ENCODE measurements at regions not wholly inside any gene's neighbourhood (a gene's known extent, or its start where the extent isn't known, plus 50 kb on each side); places are given as distances from the start of the nearest gene placed in this dataset.

DNA sequence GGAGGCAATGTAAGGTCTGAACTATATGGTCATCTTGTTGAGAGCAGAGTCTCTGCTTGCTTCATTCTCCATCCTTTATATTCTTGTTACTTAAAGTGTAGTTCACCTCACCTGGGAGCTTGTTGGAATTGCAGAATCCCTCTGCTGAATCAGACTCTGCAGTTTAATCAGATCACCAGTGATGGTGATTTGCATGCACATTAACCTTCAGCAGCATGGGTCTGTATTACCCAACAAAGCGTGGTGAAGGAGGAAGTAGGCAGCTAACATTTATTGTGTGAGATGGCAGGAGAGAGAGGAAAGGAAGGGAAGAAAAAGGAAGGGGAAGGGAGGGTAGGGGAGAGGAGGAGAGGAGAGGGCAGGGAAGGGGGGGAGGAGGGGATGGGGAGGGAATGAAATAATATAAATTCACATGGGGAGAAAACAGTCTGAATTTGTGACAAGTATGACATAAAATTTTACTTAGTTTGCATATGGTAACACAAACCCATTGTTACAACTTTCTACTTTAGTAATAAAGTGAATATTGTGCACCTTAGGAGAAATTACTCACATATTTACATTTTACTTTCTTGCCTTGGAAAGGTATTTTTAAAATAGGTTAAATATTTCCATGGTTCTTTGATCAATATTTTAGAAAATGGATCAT, 740.7 kb downstream of the DHX35 start:
- DNase-seq (ENCODE audit: low spot score in 2 of 2), result no peak
- 67 to 82% methylated on average over 1 of the region's 1 CpG for whole genome bisulfite sequencing, 2 donors
- no peak overlapping the region for H3K4me3 ChIP-seq
- no peaks in the 10 kb centered on the region for H3K9me3 ChIP-seq
- H3K27ac ChIP-seq, result no peak overlapping the region
- TF ChIP-seq EP300 (IDR thresholded peaks at IDR 0.05), result no peak
- TF ChIP-seq POLR2A (IDR thresholded peaks at IDR 0.05), result no peak
- TF ChIP-seq CTCF (IDR thresholded peaks at IDR 0.05), result no peak
- H3K4me1 ChIP-seq, result peaks cover 0 to 28% (median 0%) of the 10 kb centered on the region in 4 donors
- no peaks in the 10 kb centered on the region for H3K27me3 ChIP-seq
- H3K36me3 ChIP-seq, result no peaks in the 10 kb centered on the region

- H3K4me1 ChIP-seq, result peaks cover 0 to 23% (median 0%) of the 10 kb centered on the region in 4 donors
- no peak overlapping the region for H3K27ac ChIP-seq
- TF ChIP-seq POLR2A (IDR thresholded peaks at IDR 0.05) (no peak), EP300 (IDR thresholded peaks at IDR 0.05) (no peak), CTCF (IDR thresholded peaks at IDR 0.05) (no peak)
- WGBS, 2 donors, result 90 to 92% methylated on average over 3 of the region's 3 CpGs
- H3K4me3 ChIP-seq, result no peak overlapping the region
- no peaks in the 10 kb centered on the region for H3K36me3 ChIP-seq
- no peaks in the 10 kb centered on the region for H3K9me3 ChIP-seq
- no peaks in the 10 kb centered on the region for H3K27me3 ChIP-seq
- DNase-seq (ENCODE audit: low spot score in 2 of 2), result no peak
These were observed 738.4 kb downstream of the DHX35 start for GRCh38 chr20:39700528-39700927.

- TF ChIP-seq POLR2A (IDR thresholded peaks at IDR 0.05) (no peak), CTCF (IDR thresholded peaks at IDR 0.05) (no peak), EP300 (IDR thresholded peaks at IDR 0.05) (no peak)
- Histone ChIP-seq H3K4me1 (peaks cover 0 to 16% (median 0%) of the 10 kb centered on the region in 4 donors), H3K9me3 (no peaks in the 10 kb centered on the region), H3K36me3 (no peaks in the 10 kb centered on the region), H3K27me3 (no peaks in the 10 kb centered on the region), H3K27ac (no peak overlapping the region), H3K4me3 (no peak overlapping the region)
- 28% methylated on average over 2 of the region's 2 CpGs for WGBS, 2 donors
- DNase-seq (ENCODE audit: low spot score in 2 of 2), result no peak
These were observed 737.1 kb downstream of the DHX35 start for GRCh38 chr20:39699166-39699725.

GRCh38 chr20:39698752-39699151, 736.6 kb downstream of the DHX35 start:
- no peak overlapping the region for H3K27ac ChIP-seq
- H3K4me3 ChIP-seq, result no peak overlapping the region
- no peaks in the 10 kb centered on the region for H3K36me3 ChIP-seq
- H3K4me1 ChIP-seq, result peaks cover 0 to 15% (median 0%) of the 10 kb centered on the region in 4 donors
- no peak for DNase-seq (ENCODE audit: low spot score in 2 of 2)
- no peaks in the 10 kb centered on the region for H3K9me3 ChIP-seq
- WGBS, 2 donors, result 15 to 20% methylated on average over 1 of the region's 1 CpG
- TF ChIP-seq CTCF (IDR thresholded peaks at IDR 0.05) (no peak), POLR2A (IDR thresholded peaks at IDR 0.05) (no peak), EP300 (IDR thresholded peaks at IDR 0.05) (no peak)
- H3K27me3 ChIP-seq, result no peaks in the 10 kb centered on the region

- Histone ChIP-seq H3K27me3 (no peaks in the 10 kb centered on the region), H3K36me3 (no peaks in the 10 kb centered on the region), H3K4me1 (no peaks in the 10 kb centered on the region), H3K4me3 (no peak overlapping the region), H3K9me3 (no peaks in the 10 kb centered on the region), H3K27ac (no peak overlapping the region)
- 40 to 45% methylated on average over 3 of the region's 3 CpGs for WGBS, 2 donors
- DNase-seq (ENCODE audit: low spot score in 2 of 2), result no peak
- no peak for TF ChIP-seq EP300 (IDR thresholded peaks at IDR 0.05)
These were observed 729.2 kb downstream of the DHX35 start for GRCh38 chr20:39691151-39691862.

Data from tibial nerve (tissue), 4 donors.